Esophagus squamous epithelium (tissue), 4 donors: ENCODE measurements at regions not wholly inside any gene's neighbourhood (a gene's known extent, or its start where the extent isn't known, plus 50 kb on each side); places are given as distances from the start of the nearest gene placed in this dataset.

Experiments used
- POLR2A ChIP-seq, 4 donors: fragments of 450-650 bp; IDR thresholded peaks; one replicate each; pipeline ENCODE4 v1.6.1; 2017; ENCODE audit warnings: antibody characterized with exemption in 4 of 4, mild to moderate bottlenecking in 4 of 4, moderate library complexity in 3 of 4
- TF ChIP-seq, protein P1 (sequence below), 6 experiments: fragments of 450-650 bp in 4 of 6; fragments of 200-600 bp in 2 of 6; sonication (generic) in 2 of 6; IDR thresholded peaks; one replicate each; pipeline ENCODE4 v1.5.1; 2016 to 2019; ENCODE audit warnings: antibody characterized with exemption in 6 of 6, mild to moderate bottlenecking in 4 of 6, moderate library complexity in 4 of 6

DNA sequence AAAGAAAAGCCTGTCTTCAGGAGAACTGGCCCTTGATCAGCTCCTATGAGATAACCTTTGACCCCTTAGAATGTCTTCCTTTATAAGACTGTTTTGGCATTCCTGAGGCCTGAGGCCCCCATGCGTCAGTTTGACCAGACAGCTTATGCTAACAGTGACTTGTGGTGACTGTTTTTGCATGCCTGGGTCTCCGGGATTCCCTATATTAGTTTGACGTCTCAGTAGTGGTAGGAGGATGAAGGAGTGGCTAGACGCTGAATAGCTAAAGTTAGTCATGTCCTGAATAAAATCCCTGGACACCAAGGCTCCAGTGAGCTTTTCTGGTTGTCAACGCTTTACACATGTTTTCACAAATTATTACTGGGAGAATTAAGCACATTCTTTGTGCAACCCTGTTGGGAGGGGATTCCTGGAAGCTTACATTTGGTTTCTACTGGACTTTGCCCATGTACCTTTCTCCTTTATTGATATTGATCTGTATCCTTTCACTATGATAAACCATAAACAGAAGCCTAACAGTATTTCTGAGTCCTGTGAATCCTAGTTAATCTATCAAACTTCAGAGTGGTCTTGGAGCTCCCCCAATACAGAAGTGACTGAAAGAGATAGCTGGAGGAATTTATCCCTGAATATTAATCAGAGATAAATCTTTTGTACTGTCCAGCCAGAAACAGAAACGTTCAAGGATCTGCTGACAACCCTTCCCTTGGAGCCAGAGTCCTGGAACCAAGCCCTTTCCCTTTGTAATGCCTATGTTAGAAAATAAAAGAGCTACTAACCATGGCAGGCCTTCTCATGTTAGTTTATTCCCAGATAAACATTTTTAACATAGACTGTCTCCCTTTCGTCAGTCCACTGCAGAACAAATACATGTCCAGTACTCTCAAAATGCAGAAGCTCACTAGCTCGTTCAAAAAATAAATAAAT, 479.2 kb downstream of the RPS29 start:
- no peak for TF ChIP-seq POLR2A (IDR thresholded peaks at IDR 0.05)
- TF ChIP-seq, protein P1, sequence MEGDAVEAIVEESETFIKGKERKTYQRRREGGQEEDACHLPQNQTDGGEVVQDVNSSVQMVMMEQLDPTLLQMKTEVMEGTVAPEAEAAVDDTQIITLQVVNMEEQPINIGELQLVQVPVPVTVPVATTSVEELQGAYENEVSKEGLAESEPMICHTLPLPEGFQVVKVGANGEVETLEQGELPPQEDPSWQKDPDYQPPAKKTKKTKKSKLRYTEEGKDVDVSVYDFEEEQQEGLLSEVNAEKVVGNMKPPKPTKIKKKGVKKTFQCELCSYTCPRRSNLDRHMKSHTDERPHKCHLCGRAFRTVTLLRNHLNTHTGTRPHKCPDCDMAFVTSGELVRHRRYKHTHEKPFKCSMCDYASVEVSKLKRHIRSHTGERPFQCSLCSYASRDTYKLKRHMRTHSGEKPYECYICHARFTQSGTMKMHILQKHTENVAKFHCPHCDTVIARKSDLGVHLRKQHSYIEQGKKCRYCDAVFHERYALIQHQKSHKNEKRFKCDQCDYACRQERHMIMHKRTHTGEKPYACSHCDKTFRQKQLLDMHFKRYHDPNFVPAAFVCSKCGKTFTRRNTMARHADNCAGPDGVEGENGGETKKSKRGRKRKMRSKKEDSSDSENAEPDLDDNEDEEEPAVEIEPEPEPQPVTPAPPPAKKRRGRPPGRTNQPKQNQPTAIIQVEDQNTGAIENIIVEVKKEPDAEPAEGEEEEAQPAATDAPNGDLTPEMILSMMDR (IDR thresholded peaks at IDR 0.05) = no peak
